ENCODE measurements at regions not wholly inside any gene's neighbourhood (a gene's known extent, or its start where the extent isn't known, plus 50 kb on each side); places are given as distances from the start of the nearest gene placed in this dataset.
"Not testable (repeated sequence)": the region's sequence is repeated elsewhere in the genome, so short reads cannot be mapped to it uniquely, and the experiment has no call there.

DNA sequence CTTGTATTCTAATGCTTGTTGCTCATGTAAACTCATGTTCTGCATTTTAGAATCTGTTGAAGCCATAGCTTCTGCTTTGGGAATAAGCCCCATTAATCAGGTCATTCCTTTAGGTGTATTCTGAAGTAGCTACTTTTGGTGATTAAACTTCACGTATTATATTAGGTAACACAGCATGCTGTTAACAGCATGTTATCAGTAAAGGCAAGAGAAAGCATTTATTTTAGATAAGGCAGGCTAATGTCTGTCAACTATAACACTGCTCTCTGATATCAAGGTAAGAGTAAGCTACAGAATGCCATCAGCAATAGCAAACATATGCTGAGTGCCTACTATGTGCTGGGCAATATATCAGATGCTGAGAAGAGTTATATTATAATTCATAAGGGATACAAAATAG lies 726.4 kb downstream of the TTLL7 start:
- H3K27me3 Mint-ChIP-seq (ENCODE audit: low read depth); H3K36me3 Mint-ChIP-seq (ENCODE audit: low read depth); H3K4me1 Mint-ChIP-seq (ENCODE audit: low read depth); H3K9me3 Mint-ChIP-seq; DNase-seq (ENCODE audit: low spot score); H3K4me3 Mint-ChIP-seq; H3K27ac Mint-ChIP-seq: not testable (repeated sequence)

DNA sequence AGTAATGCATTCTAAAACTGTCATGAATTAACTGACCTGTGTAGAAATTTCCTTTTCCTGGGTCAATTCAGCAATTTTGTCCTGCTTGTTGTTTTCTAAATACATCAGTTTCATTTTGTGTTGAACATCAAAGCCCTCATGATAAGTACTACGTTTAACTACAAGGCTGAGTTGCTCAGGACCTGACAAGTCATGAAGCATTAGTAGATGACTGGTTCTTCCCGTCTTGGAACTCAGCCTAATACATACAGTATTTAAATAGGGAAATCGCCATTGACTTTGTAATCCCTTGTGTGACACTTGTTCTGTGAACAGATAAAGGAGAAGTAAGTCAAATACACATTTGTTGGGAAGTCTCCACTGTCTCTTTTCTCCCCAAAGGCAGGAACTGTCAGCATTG lies 727.1 kb downstream of the TTLL7 start:
- H3K27me3 Mint-ChIP-seq (ENCODE audit: low read depth); H3K9me3 Mint-ChIP-seq: not testable (repeated sequence)

DNA sequence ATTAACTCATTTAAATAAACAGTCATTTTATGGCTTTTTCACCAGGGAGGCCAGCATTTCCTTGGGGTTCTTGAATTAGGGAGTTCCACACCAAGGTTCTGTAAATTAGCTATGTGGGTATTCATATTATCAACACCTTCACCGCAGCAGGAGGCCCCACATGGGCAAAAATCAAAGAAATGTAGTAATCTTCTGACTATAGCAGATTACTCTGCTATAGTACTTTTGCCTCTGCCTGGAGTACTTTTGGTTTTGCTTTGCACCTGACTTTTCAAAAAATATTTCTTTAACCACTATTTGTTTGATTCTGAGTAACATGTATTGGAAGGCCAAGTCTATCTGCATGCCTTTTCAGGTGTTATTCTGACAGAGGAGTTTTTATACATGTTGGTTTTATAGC lies 728.1 kb downstream of the TTLL7 start:
- not testable (repeated sequence) for H3K27me3 Mint-ChIP-seq (ENCODE audit: low read depth); H3K27ac Mint-ChIP-seq; H3K9me3 Mint-ChIP-seq; H3K36me3 Mint-ChIP-seq (ENCODE audit: low read depth); H3K4me1 Mint-ChIP-seq (ENCODE audit: low read depth); DNase-seq (ENCODE audit: low spot score); H3K4me3 Mint-ChIP-seq

More for the DNA sequence above, 727.1 kb downstream of the TTLL7 start:
- DNase-seq (ENCODE audit: low spot score); H3K4me3 Mint-ChIP-seq; H3K27ac Mint-ChIP-seq; H3K4me1 Mint-ChIP-seq (ENCODE audit: low read depth); H3K36me3 Mint-ChIP-seq (ENCODE audit: low read depth): not testable (repeated sequence)

- not testable (repeated sequence) for H3K4me1 Mint-ChIP-seq (ENCODE audit: low read depth); H3K9me3 Mint-ChIP-seq; H3K4me3 Mint-ChIP-seq; H3K36me3 Mint-ChIP-seq (ENCODE audit: low read depth); H3K27me3 Mint-ChIP-seq (ENCODE audit: low read depth); H3K27ac Mint-ChIP-seq; DNase-seq (ENCODE audit: low spot score)
Observed at GRCh38 chr1:83263808-83264207, 735.1 kb downstream of the TTLL7 start.

DNA sequence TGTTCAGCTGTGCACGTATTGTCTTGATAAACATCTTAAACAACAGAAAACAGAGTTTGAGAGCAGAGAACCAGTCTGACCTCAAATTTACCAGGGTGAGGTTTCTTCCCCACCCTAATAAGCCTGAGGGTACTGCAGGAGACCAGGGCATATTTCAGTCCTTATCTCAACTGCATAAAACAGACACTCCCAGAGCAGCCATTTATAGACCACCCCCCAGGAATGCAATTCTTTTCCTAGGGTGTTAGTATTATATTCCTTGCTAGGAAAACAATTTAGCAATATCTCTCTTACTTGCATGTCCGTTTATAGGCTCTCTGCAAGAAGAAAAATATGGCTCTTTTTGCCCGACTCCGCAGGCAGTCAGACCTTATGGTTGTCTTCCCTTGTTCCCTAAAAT lies 747.2 kb downstream of the TTLL7 start:
- H3K9me3 Mint-ChIP-seq; DNase-seq (ENCODE audit: low spot score); H3K4me3 Mint-ChIP-seq; H3K27ac Mint-ChIP-seq; H3K27me3 Mint-ChIP-seq (ENCODE audit: low read depth); H3K4me1 Mint-ChIP-seq (ENCODE audit: low read depth); H3K36me3 Mint-ChIP-seq (ENCODE audit: low read depth): not testable (repeated sequence)

GRCh38 chr1:83246780-83247179 lies 752.2 kb downstream of the TTLL7 start:
- not testable (repeated sequence) for H3K36me3 Mint-ChIP-seq (ENCODE audit: low read depth); H3K4me3 Mint-ChIP-seq; DNase-seq (ENCODE audit: low spot score); H3K9me3 Mint-ChIP-seq; H3K27me3 Mint-ChIP-seq (ENCODE audit: low read depth); H3K4me1 Mint-ChIP-seq (ENCODE audit: low read depth); H3K27ac Mint-ChIP-seq

- DNase-seq (ENCODE audit: low spot score); H3K36me3 Mint-ChIP-seq (ENCODE audit: low read depth); H3K9me3 Mint-ChIP-seq; H3K27me3 Mint-ChIP-seq (ENCODE audit: low read depth); H3K27ac Mint-ChIP-seq; H3K4me1 Mint-ChIP-seq (ENCODE audit: low read depth); H3K4me3 Mint-ChIP-seq: not testable (repeated sequence)
Observed at GRCh38 chr1:83244832-83245231, 754.1 kb downstream of the TTLL7 start.

DNA sequence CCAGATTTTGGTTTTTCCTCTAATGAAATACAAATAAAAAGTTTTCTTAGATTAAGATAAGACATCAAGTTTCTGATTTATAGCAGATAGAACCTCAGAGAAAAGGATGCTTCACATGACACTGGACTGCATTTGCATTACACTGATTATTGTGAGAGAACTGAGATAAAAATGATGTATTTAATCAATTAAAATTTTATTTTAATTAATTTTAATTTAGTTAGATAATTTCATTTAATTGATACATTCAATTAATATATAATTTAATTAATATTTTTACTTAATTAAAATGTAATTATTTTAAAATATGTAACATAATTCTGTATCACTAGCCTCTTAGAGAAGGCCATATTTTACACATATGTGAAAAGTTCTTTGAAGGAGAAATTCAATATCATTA lies 759.4 kb downstream of the TTLL7 start:
- not testable (repeated sequence) for H3K27ac Mint-ChIP-seq; H3K27me3 Mint-ChIP-seq (ENCODE audit: low read depth); H3K4me1 Mint-ChIP-seq (ENCODE audit: low read depth); H3K4me3 Mint-ChIP-seq; H3K9me3 Mint-ChIP-seq; DNase-seq (ENCODE audit: low spot score); H3K36me3 Mint-ChIP-seq (ENCODE audit: low read depth)

- H3K4me3 Mint-ChIP-seq; H3K9me3 Mint-ChIP-seq; H3K27ac Mint-ChIP-seq; H3K4me1 Mint-ChIP-seq (ENCODE audit: low read depth); DNase-seq (ENCODE audit: low spot score); H3K36me3 Mint-ChIP-seq (ENCODE audit: low read depth); H3K27me3 Mint-ChIP-seq (ENCODE audit: low read depth): not testable (repeated sequence)
Observed at GRCh38 chr1:83238654-83239053, 760.3 kb downstream of the TTLL7 start.

DNA sequence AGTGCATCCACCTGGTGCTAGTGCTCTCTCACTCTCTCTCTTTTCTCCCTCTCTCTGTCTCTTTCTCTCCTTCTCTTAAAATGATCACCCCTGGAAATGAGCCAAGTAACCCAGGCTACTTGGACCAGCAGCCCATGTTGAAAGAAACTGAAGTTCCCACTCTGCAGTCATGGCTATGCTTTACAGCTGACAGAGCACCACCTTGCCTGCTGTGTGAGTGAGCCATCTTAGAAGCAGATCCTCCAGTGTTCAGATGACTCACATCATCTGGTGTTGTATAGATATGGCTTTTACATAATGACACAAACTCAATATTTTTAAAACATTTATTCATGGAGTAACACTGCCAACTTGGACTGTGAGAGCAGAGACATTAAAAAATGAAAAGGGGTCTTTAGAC lies 779.1 kb downstream of the TTLL7 start:
- not testable (repeated sequence) for H3K4me1 Mint-ChIP-seq (ENCODE audit: low read depth)

DNA sequence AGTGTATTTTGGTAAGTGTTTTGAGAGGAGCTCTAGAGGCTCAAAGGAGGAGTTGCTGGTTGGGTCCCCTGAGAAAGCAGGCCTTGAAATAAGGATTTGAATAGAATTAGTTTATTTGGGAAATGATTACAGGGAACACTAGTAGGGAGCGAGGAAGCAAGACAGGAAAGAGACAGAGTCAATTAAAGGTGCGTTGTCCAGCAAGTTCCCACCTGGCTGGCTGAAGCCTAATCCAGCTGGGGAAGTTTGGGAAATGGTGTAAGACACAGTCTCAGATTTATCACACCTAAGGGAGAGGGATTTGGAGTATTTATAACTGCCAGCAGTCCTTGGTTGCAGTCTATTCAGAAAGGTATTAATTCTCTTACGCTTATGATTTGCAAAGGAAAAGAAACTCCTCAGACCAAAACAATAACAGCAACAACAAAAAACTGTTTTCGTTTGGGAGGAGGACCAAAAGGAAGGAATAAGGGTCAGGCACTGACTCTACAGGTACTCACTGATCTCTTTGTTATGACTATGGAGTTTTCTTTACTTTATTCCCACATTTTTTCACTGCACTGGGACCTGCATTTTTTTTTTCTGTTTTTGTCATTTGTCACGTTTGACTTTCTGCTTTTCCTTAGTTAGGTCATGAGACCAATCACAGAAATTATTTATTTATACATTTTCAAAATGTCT lies 780.8 kb downstream of the TTLL7 start:
- not testable (repeated sequence) for H3K4me3 Mint-ChIP-seq

More for the DNA sequence above, 779.1 kb downstream of the TTLL7 start:
- not testable (repeated sequence) for H3K4me3 Mint-ChIP-seq; H3K27ac Mint-ChIP-seq; H3K36me3 Mint-ChIP-seq (ENCODE audit: low read depth); H3K9me3 Mint-ChIP-seq; H3K27me3 Mint-ChIP-seq (ENCODE audit: low read depth); DNase-seq (ENCODE audit: low spot score)

GRCh38 chr1:83214317-83214716 lies 784.6 kb downstream of the TTLL7 start:
- not testable (repeated sequence) for H3K27me3 Mint-ChIP-seq (ENCODE audit: low read depth); H3K27ac Mint-ChIP-seq; DNase-seq (ENCODE audit: low spot score); H3K4me3 Mint-ChIP-seq; H3K9me3 Mint-ChIP-seq; H3K4me1 Mint-ChIP-seq (ENCODE audit: low read depth); H3K36me3 Mint-ChIP-seq (ENCODE audit: low read depth)

More for the DNA sequence above, 780.8 kb downstream of the TTLL7 start:
- not testable (repeated sequence) for DNase-seq (ENCODE audit: low spot score); H3K27ac Mint-ChIP-seq; H3K9me3 Mint-ChIP-seq; H3K36me3 Mint-ChIP-seq (ENCODE audit: low read depth); H3K27me3 Mint-ChIP-seq (ENCODE audit: low read depth); H3K4me1 Mint-ChIP-seq (ENCODE audit: low read depth)

DNA sequence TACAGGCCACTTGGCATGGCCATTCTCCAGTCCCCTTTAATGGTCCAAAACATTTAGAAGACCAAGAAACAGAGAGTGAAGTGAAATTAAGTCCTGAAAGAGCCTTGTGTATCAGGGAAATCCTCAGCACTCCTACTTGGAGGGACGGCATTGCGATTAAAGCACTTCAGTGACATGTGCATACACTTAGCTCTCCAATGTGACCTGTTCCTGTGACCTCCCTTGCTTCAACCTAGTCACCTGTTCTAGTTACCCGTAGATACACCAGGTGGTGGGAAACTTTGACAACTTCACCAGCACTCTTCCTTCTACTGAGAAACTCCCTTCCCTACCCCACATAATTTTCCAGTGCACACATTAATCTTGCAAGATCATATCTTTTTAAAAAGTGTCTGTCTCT lies 785.3 kb downstream of the TTLL7 start:
- H3K9me3 Mint-ChIP-seq; DNase-seq (ENCODE audit: low spot score); H3K36me3 Mint-ChIP-seq (ENCODE audit: low read depth); H3K4me1 Mint-ChIP-seq (ENCODE audit: low read depth); H3K27me3 Mint-ChIP-seq (ENCODE audit: low read depth); H3K27ac Mint-ChIP-seq; H3K4me3 Mint-ChIP-seq: not testable (repeated sequence)

DNA sequence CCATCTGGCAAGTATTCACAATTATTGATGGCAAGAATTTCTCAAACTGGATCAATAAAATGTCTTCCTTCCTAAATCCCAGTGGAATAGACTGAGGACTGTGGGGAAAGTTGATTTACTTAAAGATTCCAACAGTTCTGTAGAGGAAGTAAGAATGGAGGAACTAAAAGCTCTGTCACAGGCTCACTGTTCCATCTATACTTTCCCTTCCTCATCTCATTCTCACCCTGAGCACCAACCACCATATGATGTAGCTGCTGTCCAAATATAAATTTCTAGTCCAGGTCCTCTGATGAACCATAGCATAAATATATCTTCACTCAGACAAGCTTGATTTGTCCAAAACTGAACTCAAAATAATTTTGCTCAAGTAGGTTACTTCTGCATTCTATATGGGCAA lies 786.9 kb downstream of the TTLL7 start:
- H3K9me3 Mint-ChIP-seq; H3K4me1 Mint-ChIP-seq (ENCODE audit: low read depth); DNase-seq (ENCODE audit: low spot score); H3K27me3 Mint-ChIP-seq (ENCODE audit: low read depth); H3K27ac Mint-ChIP-seq; H3K4me3 Mint-ChIP-seq; H3K36me3 Mint-ChIP-seq (ENCODE audit: low read depth): not testable (repeated sequence)

- H3K27ac Mint-ChIP-seq; H3K9me3 Mint-ChIP-seq; DNase-seq (ENCODE audit: low spot score); H3K4me3 Mint-ChIP-seq; H3K4me1 Mint-ChIP-seq (ENCODE audit: low read depth); H3K36me3 Mint-ChIP-seq (ENCODE audit: low read depth); H3K27me3 Mint-ChIP-seq (ENCODE audit: low read depth): not testable (repeated sequence)
Observed at GRCh38 chr1:83208540-83208939, 790.4 kb downstream of the TTLL7 start.

Data from T-helper 2 cell treated with Interferon-gamma antibody and Interleukin-4, amounts not matched to agents 5 μg/mL and 100 μg/mL, for 36 hours (primary cell).